SU-DHL-6 (cell line): ENCODE measurements at regions not wholly inside any gene's neighbourhood (a gene's known extent, or its start where the extent isn't known, plus 50 kb on each side); places are given as distances from the start of the nearest gene placed in this dataset.

Experiments used
- EZH2phosphoT487 ChIP-seq: fragments of 200-600 bp; sonication (generic), shearing (Covaris generic); conservative IDR thresholded peaks from 2 replicates; pipeline ENCODE4 v1.6.1; 2018; ENCODE audit warnings: mild to moderate bottlenecking, antibody characterized with exemption, low read length, moderate library complexity, mixed read lengths
- TF ChIP-seq, protein P1 (sequence below): fragments of 200-600 bp; sonication (generic); IDR thresholded peaks from one replicate; pipeline ENCODE4 v1.5.1; 2017; ENCODE audit warnings: antibody characterized with exemption, mild to moderate bottlenecking, low read length, moderate library complexity; ENCODE audit not compliant: insufficient read depth, poor library complexity, severe bottlenecking

DNA sequence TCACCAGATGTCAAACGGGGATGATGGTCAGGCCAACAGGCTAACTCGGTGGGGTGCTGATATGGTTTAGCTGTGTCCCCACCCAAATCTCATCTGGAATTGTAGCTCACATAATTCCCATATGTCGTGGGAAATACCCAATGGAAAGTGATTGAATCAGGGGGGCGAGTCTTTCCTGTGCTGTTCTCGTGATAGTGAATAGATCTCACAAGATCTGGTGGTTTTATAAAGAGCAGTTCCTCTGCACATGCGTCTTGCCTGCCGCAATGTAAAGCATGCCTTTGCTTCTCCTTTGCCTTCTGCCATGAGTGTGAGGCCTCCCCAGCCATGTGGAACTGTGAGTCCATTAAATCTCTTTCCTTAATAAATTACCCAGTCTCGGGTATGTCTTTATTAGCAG is 74.4 kb upstream of the YWHAQ start:
- TF ChIP-seq, protein P1, sequence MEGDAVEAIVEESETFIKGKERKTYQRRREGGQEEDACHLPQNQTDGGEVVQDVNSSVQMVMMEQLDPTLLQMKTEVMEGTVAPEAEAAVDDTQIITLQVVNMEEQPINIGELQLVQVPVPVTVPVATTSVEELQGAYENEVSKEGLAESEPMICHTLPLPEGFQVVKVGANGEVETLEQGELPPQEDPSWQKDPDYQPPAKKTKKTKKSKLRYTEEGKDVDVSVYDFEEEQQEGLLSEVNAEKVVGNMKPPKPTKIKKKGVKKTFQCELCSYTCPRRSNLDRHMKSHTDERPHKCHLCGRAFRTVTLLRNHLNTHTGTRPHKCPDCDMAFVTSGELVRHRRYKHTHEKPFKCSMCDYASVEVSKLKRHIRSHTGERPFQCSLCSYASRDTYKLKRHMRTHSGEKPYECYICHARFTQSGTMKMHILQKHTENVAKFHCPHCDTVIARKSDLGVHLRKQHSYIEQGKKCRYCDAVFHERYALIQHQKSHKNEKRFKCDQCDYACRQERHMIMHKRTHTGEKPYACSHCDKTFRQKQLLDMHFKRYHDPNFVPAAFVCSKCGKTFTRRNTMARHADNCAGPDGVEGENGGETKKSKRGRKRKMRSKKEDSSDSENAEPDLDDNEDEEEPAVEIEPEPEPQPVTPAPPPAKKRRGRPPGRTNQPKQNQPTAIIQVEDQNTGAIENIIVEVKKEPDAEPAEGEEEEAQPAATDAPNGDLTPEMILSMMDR, result no peak
- no peak for TF ChIP-seq EZH2phosphoT487
